ENCODE measurements at regions not wholly inside any gene's neighbourhood (a gene's known extent, or its start where the extent isn't known, plus 50 kb on each side); places are given as distances from the start of the nearest gene placed in this dataset.

DNA sequence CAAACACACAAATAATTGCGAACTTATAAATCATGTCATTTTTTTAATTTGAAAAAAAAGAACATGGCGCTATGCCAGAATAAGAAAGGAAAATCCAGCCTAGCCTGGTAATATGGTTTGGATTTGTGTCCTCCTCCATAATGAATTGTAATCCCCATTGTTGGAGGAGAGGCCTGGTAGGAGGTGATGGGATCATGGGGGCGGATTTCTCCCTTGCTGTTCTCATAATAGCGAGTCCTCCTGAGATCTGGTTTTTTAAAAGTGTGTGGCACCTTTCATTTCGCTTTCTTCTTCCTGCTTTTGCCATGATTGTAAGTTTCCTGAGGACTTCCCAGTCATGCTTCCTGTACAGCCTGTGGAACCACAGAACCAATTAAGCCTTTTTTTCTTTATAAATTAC lies 65.9 kb upstream of the TANC2 start:
- Histone ChIP-seq H3K4me3 (ENCODE audit: low read length) (no peak overlapping the region), H2AFZ (ENCODE audit: low read depth, low read length) (no peak overlapping the region), H3K27me3 (ENCODE audit: insufficient read depth, low read depth, low read length) (no peaks in the 10 kb centered on the region), H3K79me2 (replicated peaks; ENCODE audit: insufficient read depth, low read length) (no peaks in the 10 kb centered on the region), H3K9me3 (ENCODE audit: low read length) (no peaks in the 10 kb centered on the region), H3K9me2 (ENCODE audit: insufficient read depth, low read length) (no peaks in the 10 kb centered on the region), H3K36me3 (ENCODE audit: insufficient read depth, low read length) (no peaks in the 10 kb centered on the region), H3F3A (ENCODE audit: insufficient read depth, low read length, poor library complexity, severe bottlenecking) (no peaks in the 10 kb centered on the region), H4K20me1 (ENCODE audit: insufficient read depth) (no peaks in the 10 kb centered on the region), H3K4me2 (ENCODE audit: low read length) (no peak overlapping the region), H3K27ac (ENCODE audit: low read length) (no peak overlapping the region), H3K9ac (ENCODE audit: low read length) (no peak overlapping the region)
- TF ChIP-seq, protein P1, sequence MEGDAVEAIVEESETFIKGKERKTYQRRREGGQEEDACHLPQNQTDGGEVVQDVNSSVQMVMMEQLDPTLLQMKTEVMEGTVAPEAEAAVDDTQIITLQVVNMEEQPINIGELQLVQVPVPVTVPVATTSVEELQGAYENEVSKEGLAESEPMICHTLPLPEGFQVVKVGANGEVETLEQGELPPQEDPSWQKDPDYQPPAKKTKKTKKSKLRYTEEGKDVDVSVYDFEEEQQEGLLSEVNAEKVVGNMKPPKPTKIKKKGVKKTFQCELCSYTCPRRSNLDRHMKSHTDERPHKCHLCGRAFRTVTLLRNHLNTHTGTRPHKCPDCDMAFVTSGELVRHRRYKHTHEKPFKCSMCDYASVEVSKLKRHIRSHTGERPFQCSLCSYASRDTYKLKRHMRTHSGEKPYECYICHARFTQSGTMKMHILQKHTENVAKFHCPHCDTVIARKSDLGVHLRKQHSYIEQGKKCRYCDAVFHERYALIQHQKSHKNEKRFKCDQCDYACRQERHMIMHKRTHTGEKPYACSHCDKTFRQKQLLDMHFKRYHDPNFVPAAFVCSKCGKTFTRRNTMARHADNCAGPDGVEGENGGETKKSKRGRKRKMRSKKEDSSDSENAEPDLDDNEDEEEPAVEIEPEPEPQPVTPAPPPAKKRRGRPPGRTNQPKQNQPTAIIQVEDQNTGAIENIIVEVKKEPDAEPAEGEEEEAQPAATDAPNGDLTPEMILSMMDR (IDR thresholded peaks at IDR 0.05; ENCODE audit: poor library complexity, severe bottlenecking), result no peak
- no peak for TF ChIP-seq TAF1 (IDR thresholded peaks at IDR 0.05; ENCODE audit: low read depth)
- TF ChIP-seq, protein P2, sequence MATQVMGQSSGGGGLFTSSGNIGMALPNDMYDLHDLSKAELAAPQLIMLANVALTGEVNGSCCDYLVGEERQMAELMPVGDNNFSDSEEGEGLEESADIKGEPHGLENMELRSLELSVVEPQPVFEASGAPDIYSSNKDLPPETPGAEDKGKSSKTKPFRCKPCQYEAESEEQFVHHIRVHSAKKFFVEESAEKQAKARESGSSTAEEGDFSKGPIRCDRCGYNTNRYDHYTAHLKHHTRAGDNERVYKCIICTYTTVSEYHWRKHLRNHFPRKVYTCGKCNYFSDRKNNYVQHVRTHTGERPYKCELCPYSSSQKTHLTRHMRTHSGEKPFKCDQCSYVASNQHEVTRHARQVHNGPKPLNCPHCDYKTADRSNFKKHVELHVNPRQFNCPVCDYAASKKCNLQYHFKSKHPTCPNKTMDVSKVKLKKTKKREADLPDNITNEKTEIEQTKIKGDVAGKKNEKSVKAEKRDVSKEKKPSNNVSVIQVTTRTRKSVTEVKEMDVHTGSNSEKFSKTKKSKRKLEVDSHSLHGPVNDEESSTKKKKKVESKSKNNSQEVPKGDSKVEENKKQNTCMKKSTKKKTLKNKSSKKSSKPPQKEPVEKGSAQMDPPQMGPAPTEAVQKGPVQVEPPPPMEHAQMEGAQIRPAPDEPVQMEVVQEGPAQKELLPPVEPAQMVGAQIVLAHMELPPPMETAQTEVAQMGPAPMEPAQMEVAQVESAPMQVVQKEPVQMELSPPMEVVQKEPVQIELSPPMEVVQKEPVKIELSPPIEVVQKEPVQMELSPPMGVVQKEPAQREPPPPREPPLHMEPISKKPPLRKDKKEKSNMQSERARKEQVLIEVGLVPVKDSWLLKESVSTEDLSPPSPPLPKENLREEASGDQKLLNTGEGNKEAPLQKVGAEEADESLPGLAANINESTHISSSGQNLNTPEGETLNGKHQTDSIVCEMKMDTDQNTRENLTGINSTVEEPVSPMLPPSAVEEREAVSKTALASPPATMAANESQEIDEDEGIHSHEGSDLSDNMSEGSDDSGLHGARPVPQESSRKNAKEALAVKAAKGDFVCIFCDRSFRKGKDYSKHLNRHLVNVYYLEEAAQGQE (IDR thresholded peaks at IDR 0.05; ENCODE audit: borderline replicate concordance), result no peak
- TF ChIP-seq SMC3 (conservative IDR thresholded peaks at IDR 0.05; ENCODE audit: poor library complexity), result no peak
- no peak for TF ChIP-seq EP300 (conservative IDR thresholded peaks at IDR 0.05; ENCODE audit: poor library complexity, severe bottlenecking)
- no peak for TF ChIP-seq EZH2 (IDR thresholded peaks at IDR 0.05; ENCODE audit: borderline replicate concordance, insufficient read depth, low read length, poor library complexity, severe bottlenecking)
- TF ChIP-seq MXI1 (conservative IDR thresholded peaks at IDR 0.05; ENCODE audit: poor library complexity, severe bottlenecking), result no peak
- TF ChIP-seq RAD21 (conservative IDR thresholded peaks at IDR 0.05), result no peak
- TF ChIP-seq POLR2AphosphoS5 (IDR thresholded peaks at IDR 0.05), result no peak

DNA sequence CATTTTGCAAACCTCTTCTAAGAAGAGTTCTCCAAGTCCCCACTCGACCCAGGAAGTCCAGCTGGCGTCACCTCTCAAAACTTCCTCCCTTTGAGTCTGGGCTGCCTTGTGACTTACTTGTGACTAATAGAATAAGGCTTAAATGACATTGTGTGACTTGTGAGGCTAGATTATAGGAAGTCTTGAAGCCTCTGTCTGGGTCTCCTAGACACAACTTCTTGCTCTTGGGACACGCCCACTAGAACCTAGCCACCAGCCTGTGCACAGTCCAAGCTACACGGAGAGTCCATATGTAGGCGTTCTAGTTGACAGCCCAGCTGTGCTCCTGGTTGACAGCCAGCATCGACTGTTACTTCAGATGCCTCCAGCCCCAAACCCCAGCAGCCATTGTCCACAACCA lies 66.7 kb upstream of the TANC2 start:
- H3K27me3 ChIP-seq (ENCODE audit: insufficient read depth, low read depth, low read length), result no peaks in the 10 kb centered on the region
- TF ChIP-seq RAD21 (conservative IDR thresholded peaks at IDR 0.05) (no peak), MXI1 (conservative IDR thresholded peaks at IDR 0.05; ENCODE audit: poor library complexity, severe bottlenecking) (no peak), EP300 (conservative IDR thresholded peaks at IDR 0.05; ENCODE audit: poor library complexity, severe bottlenecking) (no peak)
- H3K9ac ChIP-seq (ENCODE audit: low read length), result no peak overlapping the region
- H3K79me2 ChIP-seq (replicated peaks; ENCODE audit: insufficient read depth, low read length), result no peaks in the 10 kb centered on the region
- H3K27ac ChIP-seq (ENCODE audit: low read length), result no peak overlapping the region
- no peaks in the 10 kb centered on the region for H3K9me2 ChIP-seq (ENCODE audit: insufficient read depth, low read length)
- no peaks in the 10 kb centered on the region for H3K36me3 ChIP-seq (ENCODE audit: insufficient read depth, low read length)
- H3K4me3 ChIP-seq (ENCODE audit: low read length), result no peak overlapping the region
- H2AFZ ChIP-seq (ENCODE audit: low read depth, low read length), result no peak overlapping the region
- H4K20me1 ChIP-seq (ENCODE audit: insufficient read depth), result no peaks in the 10 kb centered on the region
- no peaks in the 10 kb centered on the region for H3K9me3 ChIP-seq (ENCODE audit: low read length)
- no peaks in the 10 kb centered on the region for H3F3A ChIP-seq (ENCODE audit: insufficient read depth, low read length, poor library complexity, severe bottlenecking)
- no peak overlapping the region for H3K4me2 ChIP-seq (ENCODE audit: low read length)

All from neural cell (in vitro differentiated cells).